ENCODE measurements at regions not wholly inside any gene's neighbourhood (a gene's known extent, or its start where the extent isn't known, plus 50 kb on each side); places are given as distances from the start of the nearest gene placed in this dataset.

DNA sequence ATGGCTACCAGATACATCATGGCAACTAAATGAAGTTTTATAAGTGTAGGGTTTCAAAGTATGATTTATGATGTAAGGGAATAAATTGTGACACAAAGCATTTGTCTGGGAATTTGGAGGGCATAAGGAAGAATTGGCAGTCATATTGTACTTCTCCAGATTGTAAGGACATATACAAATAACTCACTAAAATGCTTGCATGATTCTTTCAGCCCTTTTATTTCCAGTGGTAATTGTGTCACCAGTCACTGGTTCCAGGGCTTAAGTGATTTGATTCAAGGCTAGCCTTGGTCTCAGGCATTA is 299.4 kb upstream of the ANO5 start:
- TF ChIP-seq, protein P1, sequence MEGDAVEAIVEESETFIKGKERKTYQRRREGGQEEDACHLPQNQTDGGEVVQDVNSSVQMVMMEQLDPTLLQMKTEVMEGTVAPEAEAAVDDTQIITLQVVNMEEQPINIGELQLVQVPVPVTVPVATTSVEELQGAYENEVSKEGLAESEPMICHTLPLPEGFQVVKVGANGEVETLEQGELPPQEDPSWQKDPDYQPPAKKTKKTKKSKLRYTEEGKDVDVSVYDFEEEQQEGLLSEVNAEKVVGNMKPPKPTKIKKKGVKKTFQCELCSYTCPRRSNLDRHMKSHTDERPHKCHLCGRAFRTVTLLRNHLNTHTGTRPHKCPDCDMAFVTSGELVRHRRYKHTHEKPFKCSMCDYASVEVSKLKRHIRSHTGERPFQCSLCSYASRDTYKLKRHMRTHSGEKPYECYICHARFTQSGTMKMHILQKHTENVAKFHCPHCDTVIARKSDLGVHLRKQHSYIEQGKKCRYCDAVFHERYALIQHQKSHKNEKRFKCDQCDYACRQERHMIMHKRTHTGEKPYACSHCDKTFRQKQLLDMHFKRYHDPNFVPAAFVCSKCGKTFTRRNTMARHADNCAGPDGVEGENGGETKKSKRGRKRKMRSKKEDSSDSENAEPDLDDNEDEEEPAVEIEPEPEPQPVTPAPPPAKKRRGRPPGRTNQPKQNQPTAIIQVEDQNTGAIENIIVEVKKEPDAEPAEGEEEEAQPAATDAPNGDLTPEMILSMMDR (conservative IDR thresholded peaks at IDR 0.05; ENCODE audit: low read length) = no peak
- TF ChIP-seq EZH2phosphoT487 (IDR thresholded peaks at IDR 0.05; ENCODE audit: borderline replicate concordance, low read depth, low read length) = no peak
